ENCODE measurements at regions not wholly inside any gene's neighbourhood (a gene's known extent, or its start where the extent isn't known, plus 50 kb on each side); places are given as distances from the start of the nearest gene placed in this dataset.

DNA sequence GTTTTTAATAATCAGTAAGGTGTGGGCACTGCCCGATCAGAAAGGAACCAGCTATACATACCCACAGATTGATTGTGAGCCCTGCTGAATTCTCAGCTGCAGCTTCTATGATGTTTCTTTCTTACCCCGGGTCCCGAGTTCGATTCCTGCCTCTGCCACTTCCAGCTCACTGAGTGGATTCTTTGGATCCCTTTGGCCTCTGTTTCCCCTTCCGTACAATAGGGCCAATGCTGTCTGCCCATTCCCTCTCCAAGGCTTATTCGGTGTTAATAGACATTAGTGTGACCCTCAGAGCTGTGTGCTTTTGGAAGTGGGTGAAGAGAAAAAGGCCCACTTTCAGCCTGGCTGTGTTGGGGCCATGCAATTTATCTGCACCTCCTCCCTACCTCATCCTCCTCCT lies 115.8 kb downstream of the IRX5 start:
- TF ChIP-seq ELF4 (IDR thresholded peaks at IDR 0.05) = no peak
- TF ChIP-seq ZNF384 (IDR thresholded peaks at IDR 0.05) = no peak
- TF ChIP-seq, protein P1, sequence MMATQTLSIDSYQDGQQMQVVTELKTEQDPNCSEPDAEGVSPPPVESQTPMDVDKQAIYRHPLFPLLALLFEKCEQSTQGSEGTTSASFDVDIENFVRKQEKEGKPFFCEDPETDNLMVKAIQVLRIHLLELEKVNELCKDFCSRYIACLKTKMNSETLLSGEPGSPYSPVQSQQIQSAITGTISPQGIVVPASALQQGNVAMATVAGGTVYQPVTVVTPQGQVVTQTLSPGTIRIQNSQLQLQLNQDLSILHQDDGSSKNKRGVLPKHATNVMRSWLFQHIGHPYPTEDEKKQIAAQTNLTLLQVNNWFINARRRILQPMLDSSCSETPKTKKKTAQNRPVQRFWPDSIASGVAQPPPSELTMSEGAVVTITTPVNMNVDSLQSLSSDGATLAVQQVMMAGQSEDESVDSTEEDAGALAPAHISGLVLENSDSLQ (IDR thresholded peaks at IDR 0.05) = no peak
- TF ChIP-seq LEF1 (IDR thresholded peaks at IDR 0.05; ENCODE audit: borderline replicate concordance) = no peak
- TF ChIP-seq BHLHE40 (IDR thresholded peaks at IDR 0.05; ENCODE audit: borderline replicate concordance) = no peak
- TF ChIP-seq FOXK2 (IDR thresholded peaks at IDR 0.05) = no peak
- no peak for TF ChIP-seq NFRKB (IDR thresholded peaks at IDR 0.05)
- TF ChIP-seq CTBP1 (IDR thresholded peaks at IDR 0.05; ENCODE audit: borderline replicate concordance) = no peak
- no peak for TF ChIP-seq ARNT (IDR thresholded peaks at IDR 0.05)

Data from HEK293T (cell line).